SU-DHL-6 (cell line): ENCODE measurements at regions not wholly inside any gene's neighbourhood (a gene's known extent, or its start where the extent isn't known, plus 50 kb on each side); places are given as distances from the start of the nearest gene placed in this dataset.

Experiments used
- H2AFZ ChIP-seq: fragments of 200-600 bp; sonication (generic); 2 replicates; pipeline ENCODE4 v1.6.1; 2014; ENCODE audit warnings: low read depth, mild to moderate bottlenecking, moderate library complexity, mixed read lengths, antibody characterized with exemption, low read length; ENCODE audit not compliant: severe bottlenecking
- H3F3A ChIP-seq: fragments of 200-600 bp; shearing (Covaris generic); 2 replicates; pipeline ENCODE4 v1.6.0; 2016; ENCODE audit warnings: antibody characterized with exemption, mild to moderate bottlenecking; ENCODE audit not compliant: insufficient read depth
- H3K27ac ChIP-seq: fragments of 200-600 bp; sonication (generic); 2 replicates; pipeline ENCODE4 v1.5.1; 2016; ENCODE audit warnings: low read depth, mild to moderate bottlenecking, low read length, moderate library complexity, mixed read lengths
- H3K27me3 ChIP-seq: fragments of 200-600 bp; sonication (generic), shearing (Covaris generic); 2 replicates; pipeline ENCODE4 v1.6.0; 2014; ENCODE audit warnings: mild to moderate bottlenecking, low read length
- H3K36me3 ChIP-seq: fragments of 200-600 bp; sonication (generic); 2 replicates; pipeline ENCODE4 v1.6.1; 2014; ENCODE audit warnings: mild to moderate bottlenecking, low read length, mixed read lengths
- H3K4me2 ChIP-seq: fragments of 300-600, 200-600 bp; shearing (Covaris generic), sonication (generic); 2 replicates; pipeline ENCODE4 v1.6.0; 2014; ENCODE audit warnings: low read length, low read depth, mild to moderate bottlenecking; ENCODE audit not compliant: poor library complexity, severe bottlenecking
- H3K4me3 ChIP-seq: fragments of 200-600 bp; sonication (generic); 2 replicates; pipeline ENCODE4 v1.5.1; 2014; ENCODE audit warnings: antibody characterized with exemption, low read length, mild to moderate bottlenecking, mixed read lengths; ENCODE audit not compliant: insufficient read depth, poor library complexity, severe bottlenecking
- H3K79me2 ChIP-seq: fragments of 200-600 bp; sonication (generic); 2 replicates; pipeline ENCODE4 v1.6.1; 2014; ENCODE audit warnings: mild to moderate bottlenecking, low read length, moderate library complexity; ENCODE audit not compliant: insufficient read depth
- H3K9ac ChIP-seq: fragments of 200-600 bp; sonication (generic); 2 replicates; pipeline ENCODE4 v1.7.0; 2014; ENCODE audit warnings: mild to moderate bottlenecking, low read length
- H3K9me2 ChIP-seq: fragments of 200-600 bp; sonication (generic); replicated peaks from 2 replicates; pipeline ENCODE4 v1.6.1; 2014; ENCODE audit warnings: low read length; ENCODE audit not compliant: insufficient read depth
- H3K9me3 ChIP-seq: fragments of 200-600 bp; sonication (generic); 2 replicates; pipeline ENCODE4 v1.6.1; 2014; ENCODE audit warnings: low read length, mixed read lengths; ENCODE audit not compliant: insufficient read depth
- H4K20me1 ChIP-seq: fragments of 200-600 bp; sonication (generic); 2 replicates; pipeline ENCODE4 v1.6.1; 2014; ENCODE audit warnings: low read depth, mild to moderate bottlenecking, antibody characterized with exemption, low read length, moderate library complexity, mixed read lengths
- EZH2phosphoT487 ChIP-seq: fragments of 200-600 bp; sonication (generic), shearing (Covaris generic); conservative IDR thresholded peaks from 2 replicates; pipeline ENCODE4 v1.6.1; 2018; ENCODE audit warnings: mild to moderate bottlenecking, antibody characterized with exemption, low read length, moderate library complexity, mixed read lengths
- TF ChIP-seq, protein P1 (sequence below): fragments of 200-600 bp; sonication (generic); IDR thresholded peaks from one replicate; pipeline ENCODE4 v1.5.1; 2017; ENCODE audit warnings: antibody characterized with exemption, mild to moderate bottlenecking, low read length, moderate library complexity; ENCODE audit not compliant: insufficient read depth, poor library complexity, severe bottlenecking

DNA sequence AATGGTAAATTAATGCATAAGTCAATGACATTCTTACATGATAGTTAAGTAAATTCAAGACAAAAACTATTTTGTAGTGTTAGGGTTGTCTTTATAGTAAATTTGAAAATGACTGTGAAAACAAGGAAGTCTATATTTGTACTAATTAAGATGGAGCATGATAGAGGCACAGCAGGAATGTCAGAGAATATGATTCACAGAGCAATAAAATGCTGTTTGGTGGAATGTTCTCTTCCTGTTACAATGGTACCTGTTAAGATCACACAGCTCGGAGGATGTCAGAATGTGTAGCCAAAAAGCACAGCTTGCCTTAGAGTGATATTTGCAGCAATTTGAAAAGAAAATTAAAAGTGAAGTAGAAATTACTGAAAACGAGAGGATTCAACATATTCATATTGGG is 2339.7 kb upstream of the RAG2 start:
- H2AFZ ChIP-seq: no peak overlapping the region
- H3K9me3 ChIP-seq: no peaks in the 10 kb centered on the region
- no peak overlapping the region for H3K9ac ChIP-seq
- no peak overlapping the region for H3K4me3 ChIP-seq
- no peaks in the 10 kb centered on the region for H4K20me1 ChIP-seq
- H3K4me2 ChIP-seq: no peak overlapping the region
- no peak overlapping the region for H3K27ac ChIP-seq
- H3K36me3 ChIP-seq: no peaks in the 10 kb centered on the region
- no peak for TF ChIP-seq EZH2phosphoT487
- TF ChIP-seq, protein P1, sequence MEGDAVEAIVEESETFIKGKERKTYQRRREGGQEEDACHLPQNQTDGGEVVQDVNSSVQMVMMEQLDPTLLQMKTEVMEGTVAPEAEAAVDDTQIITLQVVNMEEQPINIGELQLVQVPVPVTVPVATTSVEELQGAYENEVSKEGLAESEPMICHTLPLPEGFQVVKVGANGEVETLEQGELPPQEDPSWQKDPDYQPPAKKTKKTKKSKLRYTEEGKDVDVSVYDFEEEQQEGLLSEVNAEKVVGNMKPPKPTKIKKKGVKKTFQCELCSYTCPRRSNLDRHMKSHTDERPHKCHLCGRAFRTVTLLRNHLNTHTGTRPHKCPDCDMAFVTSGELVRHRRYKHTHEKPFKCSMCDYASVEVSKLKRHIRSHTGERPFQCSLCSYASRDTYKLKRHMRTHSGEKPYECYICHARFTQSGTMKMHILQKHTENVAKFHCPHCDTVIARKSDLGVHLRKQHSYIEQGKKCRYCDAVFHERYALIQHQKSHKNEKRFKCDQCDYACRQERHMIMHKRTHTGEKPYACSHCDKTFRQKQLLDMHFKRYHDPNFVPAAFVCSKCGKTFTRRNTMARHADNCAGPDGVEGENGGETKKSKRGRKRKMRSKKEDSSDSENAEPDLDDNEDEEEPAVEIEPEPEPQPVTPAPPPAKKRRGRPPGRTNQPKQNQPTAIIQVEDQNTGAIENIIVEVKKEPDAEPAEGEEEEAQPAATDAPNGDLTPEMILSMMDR: no peak
- H3K79me2 ChIP-seq: no peaks in the 10 kb centered on the region
- no peaks in the 10 kb centered on the region for H3F3A ChIP-seq
- no peaks in the 10 kb centered on the region for H3K27me3 ChIP-seq
- H3K9me2 ChIP-seq: no peaks in the 10 kb centered on the region

GRCh38 chr11:38935941-38936340 is 2337.9 kb upstream of the RAG2 start:
- Histone ChIP-seq H3K36me3 (no peaks in the 10 kb centered on the region), H3F3A (no peaks in the 10 kb centered on the region), H3K27me3 (no peaks in the 10 kb centered on the region), H3K79me2 (no peaks in the 10 kb centered on the region), H3K9me3 (no peaks in the 10 kb centered on the region), H2AFZ (no peak overlapping the region), H3K4me3 (no peak overlapping the region), H3K9ac (no peak overlapping the region), H3K27ac (no peak overlapping the region), H4K20me1 (no peaks in the 10 kb centered on the region), H3K4me2 (no peak overlapping the region), H3K9me2 (no peaks in the 10 kb centered on the region)
- TF ChIP-seq EZH2phosphoT487: no peak
- TF ChIP-seq, protein P1: no peak

DNA sequence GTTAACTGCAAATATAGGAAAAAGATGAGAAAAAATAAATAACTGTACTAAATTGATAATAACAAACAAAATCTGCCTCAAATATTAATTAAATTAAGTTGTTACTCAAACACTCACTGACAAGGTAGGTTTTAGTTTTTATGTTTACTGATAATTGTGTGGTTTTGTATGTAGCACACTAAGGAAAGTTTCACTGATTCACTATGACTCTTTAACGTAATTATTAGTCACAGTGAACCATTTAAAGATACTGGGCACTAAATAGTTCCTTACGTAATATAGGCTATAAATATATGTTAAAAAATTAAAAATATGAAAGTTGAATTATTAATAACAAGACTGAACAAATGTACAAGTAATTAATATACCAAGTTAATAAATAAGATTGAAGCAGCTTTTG is 2330.0 kb upstream of the RAG2 start:
- Histone ChIP-seq H3K4me2 (no peak overlapping the region), H3K9ac (no peak overlapping the region), H2AFZ (no peak overlapping the region), H3K36me3 (no peaks in the 10 kb centered on the region), H3K27ac (no peak overlapping the region), H3K79me2 (no peaks in the 10 kb centered on the region), H3F3A (no peaks in the 10 kb centered on the region), H3K27me3 (no peaks in the 10 kb centered on the region), H3K9me3 (no peaks in the 10 kb centered on the region), H3K4me3 (no peak overlapping the region), H4K20me1 (no peaks in the 10 kb centered on the region), H3K9me2 (no peaks in the 10 kb centered on the region)
- TF ChIP-seq EZH2phosphoT487: no peak
- TF ChIP-seq, protein P1: no peak

GRCh38 chr11:38924644-38925043 is 2326.6 kb upstream of the RAG2 start:
- Histone ChIP-seq H3K36me3 (no peaks in the 10 kb centered on the region), H4K20me1 (no peaks in the 10 kb centered on the region), H3F3A (no peaks in the 10 kb centered on the region), H3K4me2 (no peak overlapping the region), H3K4me3 (no peak overlapping the region), H3K9me3 (no peaks in the 10 kb centered on the region), H2AFZ (no peak overlapping the region), H3K27ac (no peak overlapping the region), H3K9ac (no peak overlapping the region), H3K9me2 (no peaks in the 10 kb centered on the region), H3K27me3 (no peaks in the 10 kb centered on the region), H3K79me2 (no peaks in the 10 kb centered on the region)
- TF ChIP-seq, protein P1: no peak
- no peak for TF ChIP-seq EZH2phosphoT487
